Testis (tissue), 2 donors: ENCODE measurements at regions not wholly inside any gene's neighbourhood (a gene's known extent, or its start where the extent isn't known, plus 50 kb on each side); places are given as distances from the start of the nearest gene placed in this dataset.

ENCODE experiments used
- CTCF ChIP-seq, 3 experiments: fragments of 450-650 bp in 2 of 3; fragments of 200-600 bp in 1 of 3; sonication (generic) in 1 of 3; IDR thresholded peaks; one replicate each; pipeline ENCODE4 v1.5.1; 2016 to 2019; ENCODE audit warnings: antibody characterized with exemption in 3 of 3, mild to moderate bottlenecking in 2 of 3, moderate library complexity in 1 of 3
- POLR2A ChIP-seq: fragments of 450-650 bp; IDR thresholded peaks from one replicate; pipeline ENCODE4 v1.6.1; 2017; ENCODE audit warnings: antibody characterized with exemption, mild to moderate bottlenecking, moderate library complexity

DNA sequence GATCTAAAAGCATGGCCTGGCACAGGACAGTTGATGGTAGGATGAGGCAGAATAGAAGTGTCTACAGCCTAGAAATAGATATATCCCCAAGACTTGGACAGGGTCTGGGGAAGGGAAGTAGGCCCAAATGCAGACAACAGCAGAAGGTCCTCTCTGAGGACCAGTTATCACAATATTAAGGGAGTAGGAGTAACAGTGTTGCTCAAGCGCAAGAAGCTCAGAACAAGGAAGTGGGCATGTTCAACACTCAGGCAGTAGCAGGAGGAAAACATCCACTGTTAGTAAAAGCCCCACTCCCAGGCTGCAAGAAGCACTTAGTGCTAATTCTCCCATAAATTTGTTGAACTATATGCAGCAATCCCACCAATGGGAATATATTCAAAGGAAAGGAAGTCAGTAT lies 314.7 kb downstream of the METTL4 start:
- no peak for TF ChIP-seq CTCF (IDR thresholded peaks at IDR 0.05)
- TF ChIP-seq POLR2A, result no peak
